IPS-NIHi7 (cell line): ENCODE measurements at regions not wholly inside any gene's neighbourhood (a gene's known extent, or its start where the extent isn't known, plus 50 kb on each side); places are given as distances from the start of the nearest gene placed in this dataset.
"Not testable (repeated sequence)": the region's sequence is repeated elsewhere in the genome, so short reads cannot be mapped to it uniquely, and the experiment has no call there.

ENCODE experiments used
- DNase-seq: peaks from one replicate; pipeline ENCODE4 v3.0.0; 2012; ENCODE audit warnings: mixed read lengths; ENCODE audit errors: extremely low spot score

DNA sequence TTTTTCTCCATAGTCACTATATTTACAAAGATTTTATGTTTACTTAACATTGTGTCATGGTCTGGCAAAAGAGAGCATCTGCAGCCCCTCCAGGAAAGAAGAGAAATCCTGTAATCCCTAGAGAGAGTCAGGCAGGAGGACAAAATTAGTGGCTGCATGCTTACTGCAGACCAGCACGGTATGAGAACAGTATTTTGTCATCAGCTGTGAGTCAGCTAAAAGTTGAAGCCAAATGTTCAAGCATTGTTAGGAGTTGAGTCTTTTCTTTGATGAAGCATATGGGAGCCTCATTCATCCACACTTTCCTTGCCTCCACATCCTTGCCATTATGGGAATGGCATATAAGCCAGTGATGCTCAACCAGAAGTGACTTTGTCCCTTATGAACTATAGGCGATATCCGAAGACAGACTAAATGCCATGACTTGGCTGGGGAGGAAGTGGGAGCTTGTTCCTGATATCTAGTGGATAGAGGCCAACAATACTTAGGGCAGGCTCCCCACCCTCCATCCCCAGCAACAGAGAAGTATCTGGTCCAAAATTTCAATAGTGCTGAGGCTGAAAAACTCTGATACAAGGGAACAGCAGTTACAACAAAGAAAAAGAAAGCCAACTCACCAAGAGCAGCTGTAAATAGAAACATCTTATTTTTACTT lies 112.0 kb upstream of the OR5AK2 start:
- no peak for DNase-seq

DNA sequence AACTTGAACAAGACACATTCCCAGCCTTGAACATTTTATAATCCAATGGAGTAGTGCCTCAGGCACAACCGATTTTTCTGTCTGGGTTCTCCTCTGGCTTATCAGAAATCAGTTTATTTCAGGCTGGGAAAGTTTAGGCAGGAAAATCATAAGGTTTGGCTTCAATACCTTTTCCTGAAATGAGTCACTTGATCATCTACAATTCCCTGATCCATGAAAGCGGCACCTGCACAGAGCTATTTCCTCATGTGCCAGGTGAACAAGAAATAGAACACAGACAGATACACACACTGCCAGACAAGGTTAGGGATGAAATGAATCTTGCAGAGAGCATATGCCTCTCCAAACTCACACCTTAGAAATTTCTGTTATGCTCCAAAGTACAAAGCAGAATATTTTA lies 106.7 kb upstream of the OR9G4 start:
- DNase-seq: no peak

DNA sequence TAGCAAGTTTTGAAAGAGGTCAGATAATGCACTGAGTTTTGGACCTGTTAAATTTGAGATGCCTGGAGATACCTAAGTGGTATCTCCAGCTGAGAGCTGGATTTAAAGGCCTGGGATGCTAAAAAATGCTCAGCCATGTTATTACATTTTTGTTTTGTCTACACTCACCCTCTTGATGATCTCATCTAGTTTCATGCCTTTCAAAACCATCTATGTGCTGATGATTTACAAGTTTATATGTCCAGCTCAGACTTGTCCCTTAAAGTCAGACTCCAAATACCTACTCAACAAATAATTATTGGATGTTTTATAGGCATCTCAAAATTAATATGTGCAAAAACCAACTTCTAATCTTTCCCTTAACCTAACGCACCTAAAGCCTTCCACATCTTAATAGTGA lies 103.6 kb upstream of the OR9G4 start:
- no peak for DNase-seq

DNA sequence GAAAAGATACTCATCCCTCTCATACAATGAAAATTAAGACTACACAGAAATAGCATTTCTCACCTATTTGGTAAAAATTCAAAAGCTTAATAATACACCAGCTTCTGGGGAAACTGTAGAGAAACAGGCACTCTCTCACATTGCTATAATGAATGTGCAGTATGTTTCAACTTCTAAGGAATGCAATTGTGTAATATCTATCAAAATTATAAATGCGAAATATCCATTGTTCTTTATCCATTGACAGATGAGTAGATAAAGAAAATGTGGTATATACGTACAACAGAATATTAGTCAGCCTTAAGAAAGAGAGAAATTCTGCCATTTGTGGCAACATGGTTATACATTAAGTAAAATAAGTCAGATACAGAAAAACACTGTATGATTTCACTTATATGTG lies 101.4 kb upstream of the OR9G4 start:
- no peak for DNase-seq

DNA sequence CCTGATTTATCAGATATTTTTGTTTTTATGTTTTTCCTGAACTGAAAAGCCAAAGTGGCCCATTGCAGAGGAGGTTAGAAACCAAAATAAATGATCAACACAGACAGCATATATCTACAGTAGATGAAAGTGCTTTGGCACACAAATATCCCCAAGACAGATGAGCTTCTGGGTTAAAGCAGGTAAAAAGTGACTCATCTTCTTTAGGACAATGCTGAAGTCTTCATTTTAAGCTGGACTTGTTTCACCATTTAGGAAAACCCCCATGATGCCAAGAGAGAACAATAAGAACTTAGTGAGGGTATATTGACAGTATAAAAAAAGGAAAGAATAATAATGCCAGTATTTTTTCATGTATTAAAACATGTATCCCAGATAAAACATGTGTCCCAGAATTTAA lies 100.8 kb upstream of the OR9G4 start:
- no peak for DNase-seq

DNA sequence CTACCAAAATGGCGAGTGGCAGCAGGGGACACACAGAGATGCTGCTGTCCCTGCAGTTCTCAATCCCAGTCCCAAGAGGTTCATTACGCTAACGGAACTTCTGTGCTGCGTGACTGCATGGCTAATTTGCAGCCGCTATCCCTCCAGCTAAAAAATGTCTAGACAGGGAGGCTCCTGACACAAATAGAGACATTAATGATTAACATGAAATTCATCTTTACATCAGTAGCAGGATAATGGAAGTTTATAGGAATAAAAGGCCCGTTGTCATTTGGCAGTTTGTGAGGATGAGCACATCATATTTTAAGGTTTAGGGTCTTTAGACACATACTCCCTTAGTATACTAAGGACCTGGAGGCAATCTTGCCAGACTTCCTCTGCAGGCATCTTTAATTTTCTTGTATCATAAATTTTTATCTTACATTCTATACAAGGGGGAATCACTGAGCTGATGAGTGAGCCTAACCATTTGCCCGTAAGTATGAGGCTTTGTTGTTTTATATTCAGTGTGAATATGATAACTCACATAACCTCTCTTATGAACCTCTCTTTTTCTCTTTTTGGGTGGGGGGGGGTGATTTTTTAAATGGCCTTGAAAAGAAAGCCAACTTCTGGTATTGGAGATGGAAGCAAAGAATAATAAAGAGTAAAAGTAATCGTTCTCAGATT lies 99.8 kb upstream of the OR9G4 start:
- no peak for DNase-seq

DNA sequence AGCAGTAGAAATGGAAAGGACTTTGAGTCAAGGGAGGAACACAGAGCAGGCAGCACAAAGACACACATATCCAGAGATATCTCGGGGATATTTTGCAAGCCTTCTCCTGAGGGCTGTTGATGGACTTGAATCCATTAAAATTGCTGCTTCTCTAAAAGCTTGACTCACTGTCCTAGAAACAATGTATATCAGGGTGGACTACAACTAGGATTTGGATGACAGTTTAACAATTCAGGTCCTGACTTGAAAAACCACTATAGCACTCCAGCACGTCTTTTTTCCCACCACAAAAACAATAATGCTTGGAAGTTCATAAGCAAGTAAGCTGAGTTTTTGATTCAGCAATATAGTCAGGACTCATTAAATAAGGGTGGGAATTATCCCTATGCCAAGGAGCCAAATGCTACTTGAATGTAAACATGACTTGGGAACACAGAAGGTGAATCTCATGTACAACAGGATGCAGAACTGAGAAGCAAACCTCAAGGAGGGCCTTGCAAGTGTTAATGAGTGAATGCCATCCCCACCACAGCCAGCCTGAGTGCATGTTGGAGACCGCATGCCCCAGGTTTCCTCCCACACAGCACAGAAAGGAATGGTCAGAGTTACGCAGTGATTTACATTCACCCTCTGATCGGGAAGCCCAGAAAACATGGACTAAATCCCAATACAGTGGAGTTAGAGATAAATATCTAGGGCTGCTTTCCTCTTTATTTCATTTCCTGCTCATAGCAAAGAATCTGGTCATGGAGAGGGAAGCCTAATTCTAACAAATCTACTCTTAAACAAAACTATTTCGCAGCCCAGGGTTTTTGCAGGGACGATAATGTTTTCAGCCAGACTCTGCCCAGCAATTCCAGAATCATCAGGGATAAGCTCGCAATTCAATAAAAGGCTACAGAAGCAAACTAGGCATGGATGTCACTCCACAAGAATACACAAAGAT lies 98.4 kb upstream of the OR9G4 start:
- no peak for DNase-seq

DNA sequence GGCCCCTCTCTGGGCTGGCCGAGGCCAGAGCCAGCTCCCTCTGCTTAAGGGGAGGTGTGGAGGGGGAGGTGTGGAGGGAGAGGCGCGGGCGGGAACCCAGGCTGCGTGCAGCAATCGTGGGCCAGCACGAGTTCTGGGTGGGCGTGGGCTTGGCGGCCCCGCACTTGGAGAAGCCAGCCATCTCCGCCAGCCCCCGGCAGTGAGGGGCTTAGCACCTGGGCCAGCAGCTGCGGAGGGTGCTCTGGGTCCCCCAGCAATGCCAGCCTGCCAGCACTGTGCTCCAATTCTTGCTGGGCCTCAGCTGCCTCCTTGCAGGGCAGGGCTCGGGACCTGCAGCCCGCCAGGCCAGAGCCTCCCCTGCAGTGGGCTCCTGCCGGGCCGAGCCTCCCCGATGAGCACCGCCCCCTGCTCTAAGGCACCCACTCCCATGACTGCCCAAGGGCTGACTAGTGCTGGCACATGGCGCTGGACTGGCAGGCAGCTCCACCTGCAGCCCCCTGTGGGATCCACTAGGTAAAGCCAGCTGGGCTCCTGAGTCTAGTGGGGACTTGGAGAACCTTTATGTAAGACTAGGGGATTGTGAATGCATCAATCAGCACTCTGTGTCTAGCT lies 96.7 kb upstream of the OR9G4 start:
- no peak for DNase-seq

DNA sequence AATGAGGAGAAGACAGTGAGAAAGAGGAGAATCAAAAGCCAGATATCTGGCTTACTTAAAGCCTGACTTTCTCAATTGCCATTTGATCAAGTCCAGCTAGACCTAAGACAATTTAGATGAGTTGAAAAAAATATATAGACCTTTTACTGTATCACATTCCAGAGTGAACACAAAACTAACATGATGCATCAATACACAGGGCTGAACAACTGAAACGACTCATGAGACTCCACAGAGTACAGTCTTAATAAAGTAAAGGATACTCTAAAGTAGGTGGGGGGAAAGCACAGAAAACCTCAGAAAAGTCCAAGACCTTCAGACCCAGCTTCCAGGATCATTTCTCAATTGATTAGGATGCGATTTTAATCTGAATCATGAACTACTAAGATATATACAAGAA lies 95.3 kb upstream of the OR9G4 start:
- no peak for DNase-seq

DNA sequence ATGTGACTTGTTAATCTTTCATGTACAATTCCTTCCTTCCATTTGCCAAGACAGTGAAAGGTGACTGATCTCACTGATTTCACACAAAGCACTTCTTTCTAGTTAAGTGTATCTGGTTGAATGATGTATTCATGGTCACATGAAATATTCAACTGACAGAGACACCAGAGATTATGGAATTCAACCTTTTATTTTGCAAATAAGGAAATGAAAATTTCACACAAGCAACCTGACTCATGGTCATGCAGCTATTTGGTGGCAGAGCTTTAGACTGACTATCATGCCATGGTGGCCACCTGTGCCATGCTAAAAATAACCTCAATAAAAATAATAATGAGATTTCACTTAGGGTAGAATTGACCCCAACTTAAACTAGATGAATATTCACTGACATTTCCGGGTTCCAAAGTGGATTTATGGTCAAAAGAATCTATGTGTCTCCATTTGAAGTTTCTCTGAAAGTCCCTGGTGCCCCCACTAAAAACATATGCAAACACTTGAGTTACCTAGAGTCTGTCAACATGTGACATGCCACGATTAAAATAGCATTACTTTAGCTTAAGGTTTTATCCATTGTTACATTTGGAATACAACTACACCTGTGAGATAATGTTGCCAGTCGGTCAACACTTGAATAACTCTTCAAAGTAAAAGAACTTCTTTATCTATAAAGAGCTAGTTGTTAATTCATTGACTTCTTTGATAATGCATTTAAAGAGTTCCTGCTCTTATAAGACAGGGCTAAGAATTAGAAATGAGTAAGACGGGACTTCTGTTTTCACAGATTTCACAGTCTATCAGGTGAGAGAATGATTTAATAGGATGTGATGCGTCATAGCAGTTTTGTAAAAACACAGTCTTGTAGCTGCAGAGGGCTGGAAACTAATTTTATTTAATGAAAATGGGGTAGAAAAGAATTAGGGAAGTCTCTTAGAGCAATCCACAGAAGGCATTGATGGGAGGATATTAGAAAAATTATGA lies 94.6 kb upstream of the OR9G4 start:
- no peak for DNase-seq

DNA sequence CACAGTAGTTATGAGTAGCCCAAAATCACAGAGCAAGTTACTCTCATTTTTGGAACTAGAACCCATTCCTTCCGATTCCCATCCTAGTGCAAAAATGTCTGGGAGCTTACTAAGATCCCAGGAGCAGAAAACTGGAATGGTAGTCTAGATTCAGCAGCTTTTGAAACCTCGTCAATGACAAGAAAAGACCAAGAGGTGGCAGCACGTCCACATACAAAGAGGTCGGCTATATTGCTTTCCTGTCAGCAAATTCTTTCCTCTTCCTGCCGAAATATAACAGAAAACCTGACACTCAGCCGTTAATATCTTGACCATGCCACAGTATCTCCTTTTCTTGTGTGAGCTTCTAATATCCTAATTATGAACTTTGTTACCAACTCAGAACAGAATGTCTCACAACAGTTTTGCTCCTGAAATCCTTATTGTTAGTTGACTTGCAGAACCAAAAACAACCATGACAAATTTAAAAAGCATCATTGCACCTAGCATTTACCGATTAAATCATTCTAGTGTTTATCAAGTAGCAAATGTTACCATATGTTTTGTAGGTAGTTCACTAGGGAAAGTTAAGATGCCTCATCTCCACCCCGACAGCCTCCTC lies 92.8 kb upstream of the OR9G4 start:
- peak; percentile 66 for DNase-seq

DNA sequence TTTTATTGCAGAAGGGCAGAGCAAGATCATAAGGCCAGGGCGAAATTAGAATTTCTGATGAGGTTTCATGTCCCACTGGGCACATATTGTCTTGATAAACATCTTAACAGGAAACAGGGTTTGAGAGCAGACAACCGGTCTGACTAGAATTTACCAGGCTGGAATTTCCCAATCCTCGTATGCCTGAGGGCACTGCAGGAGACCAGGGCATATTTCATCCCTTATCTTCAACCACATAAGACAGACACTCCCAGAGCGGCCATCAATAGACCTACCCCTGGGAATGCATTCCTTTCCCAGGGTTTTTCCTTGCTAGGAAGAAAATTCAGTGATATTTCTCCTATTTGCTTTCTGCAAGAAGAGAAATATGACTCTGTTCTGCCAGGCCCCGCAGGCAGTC lies 78.9 kb upstream of the OR9G4 start:
- not testable (repeated sequence) for DNase-seq

DNA sequence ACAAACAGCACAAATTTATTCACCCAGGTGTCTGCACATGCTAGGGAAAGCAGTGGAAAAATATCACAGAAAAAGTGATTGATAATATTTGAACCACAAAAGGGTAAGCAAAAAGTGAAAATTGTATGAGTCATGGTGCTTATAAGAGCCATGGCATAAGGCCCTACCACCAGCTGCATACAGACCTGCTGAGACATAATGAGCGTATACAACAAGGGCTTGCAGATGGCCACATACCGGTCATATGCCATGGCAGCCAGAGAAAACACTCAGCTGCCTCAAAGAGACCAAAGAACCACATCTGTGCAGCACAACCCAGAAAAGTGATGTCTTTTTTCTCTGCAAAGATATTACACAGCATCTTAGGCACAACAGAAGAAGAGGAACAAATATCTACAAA lies 71.4 kb upstream of the OR9G4 start:
- no peak for DNase-seq

DNA sequence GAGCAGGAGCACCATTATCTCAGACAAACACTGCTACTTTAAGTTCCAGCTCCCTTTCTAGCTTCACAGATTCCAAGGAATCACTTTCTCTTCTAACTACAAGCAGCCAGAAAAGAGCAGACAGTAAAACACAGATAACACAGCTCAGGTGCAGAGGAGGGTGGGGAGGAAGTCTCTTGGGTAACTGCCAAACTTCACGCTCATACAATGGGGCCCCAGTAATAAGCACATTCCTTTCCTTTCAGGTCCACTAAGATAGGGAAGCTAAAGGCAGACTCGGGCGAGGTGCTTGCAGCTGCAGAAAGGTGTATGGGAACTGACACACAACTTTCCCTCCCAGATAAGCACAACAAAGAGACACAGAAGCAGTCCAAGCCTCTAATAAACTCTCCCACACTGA lies 69.2 kb upstream of the OR9G4 start:
- no peak for DNase-seq

DNA sequence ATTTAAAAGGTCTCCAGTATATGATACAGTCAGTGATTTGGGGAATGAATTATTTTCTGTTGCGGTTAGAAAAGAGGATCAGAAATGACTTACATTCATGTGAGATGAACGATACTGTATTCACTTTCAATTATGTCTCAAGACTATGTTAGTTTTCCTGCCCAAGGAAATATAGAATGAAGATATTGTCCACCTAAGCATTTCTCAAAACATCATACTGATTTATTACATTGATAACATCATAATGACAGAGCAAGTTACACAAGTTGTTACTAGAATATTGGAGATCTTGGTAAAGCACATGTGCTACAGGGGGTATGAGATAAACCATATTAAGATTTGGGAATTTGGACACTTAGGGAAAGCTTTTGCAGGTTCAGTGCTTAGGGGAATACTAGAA lies 67.8 kb upstream of the OR9G4 start:
- DNase-seq: no peak

DNA sequence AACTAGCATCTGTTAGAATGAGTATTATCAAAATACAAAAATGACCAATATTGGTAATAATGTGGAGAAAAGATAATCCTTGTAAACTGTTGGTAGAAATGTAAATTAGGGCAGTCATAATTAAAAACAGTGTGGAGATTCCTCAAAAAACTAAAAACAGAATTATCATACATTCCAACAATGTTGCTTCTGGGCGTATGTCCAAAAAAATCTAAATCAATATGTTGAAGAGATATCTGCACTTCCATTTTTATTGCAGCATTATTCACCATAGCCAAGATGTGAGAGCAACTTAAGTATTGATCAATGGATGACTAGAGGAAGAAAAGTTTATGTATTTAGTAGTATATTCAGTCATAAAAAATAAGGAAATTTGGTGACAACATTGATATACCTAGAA lies 59.8 kb upstream of the OR9G4 start:
- DNase-seq: no peak

DNA sequence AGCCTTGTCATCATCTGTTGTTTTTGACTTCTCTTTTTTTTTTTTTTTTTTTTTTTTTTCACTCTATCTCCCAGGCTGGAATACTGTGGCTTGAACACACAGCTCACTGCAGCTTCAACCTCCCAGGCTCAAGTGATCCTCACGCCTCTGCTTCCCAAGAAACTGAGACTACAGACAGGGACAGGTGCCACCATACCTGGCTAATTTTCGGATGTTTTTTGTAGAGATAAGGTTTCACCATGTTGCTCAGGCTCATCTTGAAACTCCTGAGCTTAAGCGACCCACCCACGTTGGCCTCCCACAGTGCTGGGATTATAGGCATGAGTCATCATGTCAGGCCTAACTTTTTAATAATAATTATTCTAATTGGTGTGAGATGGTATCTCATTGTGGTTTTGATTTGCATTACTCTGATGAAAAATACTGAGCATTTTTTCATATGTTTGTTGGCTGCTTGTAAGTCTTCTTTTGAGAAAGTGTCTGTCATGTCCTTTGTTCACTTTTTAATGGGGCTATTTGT lies 51.3 kb upstream of the OR9G4 start:
- no peak for DNase-seq
